ENCODE measurements at regions not wholly inside any gene's neighbourhood (a gene's known extent, or its start where the extent isn't known, plus 50 kb on each side); places are given as distances from the start of the nearest gene placed in this dataset.

- no peak for DNase-seq
- no peak overlapping the region for H2AFZ ChIP-seq (ENCODE audit: low read length)
- no peak for TF ChIP-seq CTCF (IDR thresholded peaks at IDR 0.05; ENCODE audit: low read length)
- TF ChIP-seq EZH2phosphoT487 (IDR thresholded peaks at IDR 0.05; ENCODE audit: low read length): no peak
- no peak for TF ChIP-seq EZH2 (optimal IDR thresholded peaks at IDR 0.05; ENCODE audit: low read depth, low read length)
- H3K4me2 ChIP-seq (ENCODE audit: low read depth, low read length): no peak overlapping the region
- no peaks in the 10 kb centered on the region for H3K4me1 ChIP-seq (ENCODE audit: low read length)
- H3K79me2 ChIP-seq (ENCODE audit: low read length): no peaks in the 10 kb centered on the region
- H3K27ac ChIP-seq (ENCODE audit: low read length): no peak overlapping the region
- H3K9me3 ChIP-seq (replicated peaks; ENCODE audit: insufficient read depth, low read length): no peaks in the 10 kb centered on the region
- no peaks in the 10 kb centered on the region for H3K36me3 ChIP-seq (replicated peaks; ENCODE audit: insufficient read depth, low read length)
- no peaks in the 10 kb centered on the region for H3K9me2 ChIP-seq (replicated peaks; ENCODE audit: insufficient read depth, low read length)
- no peaks in the 10 kb centered on the region for H3K27me3 ChIP-seq (replicated peaks; ENCODE audit: insufficient read depth, low read length)
- no peak overlapping the region for H3K4me3 ChIP-seq (ENCODE audit: low read length)
- H4K20me1 ChIP-seq (ENCODE audit: insufficient read depth, low read length): no peaks in the 10 kb centered on the region
- no peak overlapping the region for H3K9ac ChIP-seq (ENCODE audit: low read length)
- no peaks in the 10 kb centered on the region for H3F3A ChIP-seq (ENCODE audit: insufficient read depth, low read length)
Observed at GRCh38 chr3:150062492-150062891, 91.8 kb upstream of the PFN2 start.

- TF ChIP-seq CTCF (IDR thresholded peaks at IDR 0.05; ENCODE audit: low read length): no peak
- TF ChIP-seq EZH2 (optimal IDR thresholded peaks at IDR 0.05; ENCODE audit: low read depth, low read length): no peak
- TF ChIP-seq EZH2phosphoT487 (IDR thresholded peaks at IDR 0.05; ENCODE audit: low read length): no peak
- no peaks in the 10 kb centered on the region for H3K4me1 ChIP-seq (ENCODE audit: low read length)
Observed at GRCh38 chr3:150061288-150062024, 90.8 kb upstream of the PFN2 start.

GRCh38 chr3:150059729-150060128 lies 89.0 kb upstream of the PFN2 start:
- no peak overlapping the region for H3K4me2 ChIP-seq (ENCODE audit: low read depth, low read length)
- H3K79me2 ChIP-seq (ENCODE audit: low read length): no peaks in the 10 kb centered on the region
- H3K4me3 ChIP-seq (ENCODE audit: low read length): no peak overlapping the region
- TF ChIP-seq EZH2phosphoT487 (IDR thresholded peaks at IDR 0.05; ENCODE audit: low read length) (no peak), CTCF (IDR thresholded peaks at IDR 0.05; ENCODE audit: low read length) (no peak), EZH2 (optimal IDR thresholded peaks at IDR 0.05; ENCODE audit: low read depth, low read length) (no peak)
- H2AFZ ChIP-seq (ENCODE audit: low read length): no peak overlapping the region
- no peaks in the 10 kb centered on the region for H3K27me3 ChIP-seq (replicated peaks; ENCODE audit: insufficient read depth, low read length)
- no peaks in the 10 kb centered on the region for H3K36me3 ChIP-seq (replicated peaks; ENCODE audit: insufficient read depth, low read length)
- no peak overlapping the region for H3K27ac ChIP-seq (ENCODE audit: low read length)
- H3K9me2 ChIP-seq (replicated peaks; ENCODE audit: insufficient read depth, low read length): no peaks in the 10 kb centered on the region
- H4K20me1 ChIP-seq (ENCODE audit: insufficient read depth, low read length): no peaks in the 10 kb centered on the region
- no peak for DNase-seq
- no peaks in the 10 kb centered on the region for H3K4me1 ChIP-seq (ENCODE audit: low read length)
- no peak overlapping the region for H3K9ac ChIP-seq (ENCODE audit: low read length)
- no peaks in the 10 kb centered on the region for H3K9me3 ChIP-seq (replicated peaks; ENCODE audit: insufficient read depth, low read length)
- H3F3A ChIP-seq (ENCODE audit: insufficient read depth, low read length): no peaks in the 10 kb centered on the region

More at GRCh38 chr3:150061288-150062024, 90.8 kb upstream of the PFN2 start:
- Histone ChIP-seq H3K27ac (ENCODE audit: low read length) (no peak overlapping the region), H3K27me3 (replicated peaks; ENCODE audit: insufficient read depth, low read length) (no peaks in the 10 kb centered on the region), H3F3A (ENCODE audit: insufficient read depth, low read length) (no peaks in the 10 kb centered on the region), H3K9ac (ENCODE audit: low read length) (no peak overlapping the region), H4K20me1 (ENCODE audit: insufficient read depth, low read length) (no peaks in the 10 kb centered on the region), H3K36me3 (replicated peaks; ENCODE audit: insufficient read depth, low read length) (no peaks in the 10 kb centered on the region), H3K4me3 (ENCODE audit: low read length) (no peak overlapping the region), H3K4me2 (ENCODE audit: low read depth, low read length) (no peak overlapping the region), H3K9me2 (replicated peaks; ENCODE audit: insufficient read depth, low read length) (no peaks in the 10 kb centered on the region), H3K9me3 (replicated peaks; ENCODE audit: insufficient read depth, low read length) (no peaks in the 10 kb centered on the region), H3K79me2 (ENCODE audit: low read length) (no peaks in the 10 kb centered on the region), H2AFZ (ENCODE audit: low read length) (no peak overlapping the region)
- no peak for DNase-seq
